OCI-LY1 (cell line): ENCODE measurements at regions not wholly inside any gene's neighbourhood (a gene's known extent, or its start where the extent isn't known, plus 50 kb on each side); places are given as distances from the start of the nearest gene placed in this dataset.

Source experiments
- CTCF ChIP-seq: fragments of 200-600 bp; sonication (generic), shearing (Covaris generic); IDR thresholded peaks from 2 replicates; pipeline ENCODE4 v1.5.1; 2017; ENCODE audit warnings: mild to moderate bottlenecking, antibody characterized with exemption, low read length, moderate library complexity, mixed read lengths
- EZH2 ChIP-seq: fragments of 200-600 bp; sonication (generic), shearing (Covaris generic); IDR thresholded peaks from 2 replicates; pipeline ENCODE4 v1.8.0; 2017; ENCODE audit warnings: borderline replicate concordance, mixed run types, mild to moderate bottlenecking, antibody characterized with exemption, low read length, moderate library complexity, mixed read lengths

DNA sequence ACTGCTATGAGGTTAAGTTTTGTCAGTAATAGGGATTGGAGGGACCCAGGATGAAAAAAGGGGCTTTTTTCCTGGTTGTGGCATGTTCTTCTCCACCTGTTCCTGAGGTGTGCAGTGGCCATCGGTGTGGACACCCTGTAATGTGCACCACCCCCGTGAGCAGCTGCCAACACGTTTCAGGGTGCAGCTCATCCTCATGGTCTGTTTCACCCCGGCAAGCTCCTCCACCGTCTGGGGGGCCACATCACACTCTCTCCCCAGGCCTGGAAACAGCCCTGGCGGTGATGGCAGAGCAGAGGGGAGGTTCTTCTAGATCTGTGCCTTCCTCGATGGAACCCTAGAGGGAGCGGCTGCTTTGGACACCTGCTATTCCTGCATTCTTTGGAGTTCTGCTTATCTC, 435.4 kb downstream of the MATN1 start:
- TF ChIP-seq CTCF: no peak
- TF ChIP-seq EZH2: no peak
